DMS79 (cell line): ENCODE measurements at regions not wholly inside any gene's neighbourhood (a gene's known extent, or its start where the extent isn't known, plus 50 kb on each side); places are given as distances from the start of the nearest gene placed in this dataset.
"Not testable (repeated sequence)": the region's sequence is repeated elsewhere in the genome, so short reads cannot be mapped to it uniquely, and the experiment has no call there.

ENCODE experiments used
- DNase-seq: peaks from one replicate; lab custom pipeline; 2025; lab: John Stamatoyannopoulos, UW

DNA sequence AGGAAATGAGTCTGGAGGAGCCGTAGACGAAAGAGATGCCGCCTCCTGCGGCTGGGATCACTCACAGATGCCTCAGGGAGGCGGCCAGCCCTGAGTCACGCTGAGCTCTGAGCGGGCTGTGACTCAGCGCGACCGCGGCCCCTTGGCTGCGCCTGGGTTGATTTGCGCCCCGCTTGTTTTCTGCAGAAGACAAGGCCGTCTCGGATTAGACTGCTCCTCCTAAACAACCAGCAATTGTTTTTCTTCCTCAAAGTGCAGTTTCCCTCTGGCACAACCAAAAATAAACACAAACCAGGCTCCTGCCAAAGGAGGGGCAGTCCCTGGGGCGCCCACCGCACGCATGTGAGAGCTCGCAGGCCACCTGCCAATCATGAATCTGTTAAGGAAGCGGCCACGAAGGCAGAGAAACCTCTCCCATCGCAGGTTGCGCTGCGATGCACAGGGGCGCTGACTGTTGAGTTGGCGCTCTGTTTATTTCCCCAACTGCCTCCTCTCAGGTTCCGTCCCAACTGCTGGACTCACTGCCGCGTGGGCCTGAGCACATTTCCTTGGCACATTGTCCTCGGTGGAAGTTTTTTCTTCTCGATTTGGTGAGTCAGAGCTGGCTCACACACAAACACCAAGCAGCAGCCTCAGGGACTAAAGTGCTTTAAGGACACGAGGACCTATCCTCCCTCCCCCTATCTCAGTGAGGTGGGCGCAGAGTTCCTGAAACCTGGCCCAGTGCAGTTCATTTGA is 85.2 kb upstream of the NDUFV2 start:
- no peak for DNase-seq

DNA sequence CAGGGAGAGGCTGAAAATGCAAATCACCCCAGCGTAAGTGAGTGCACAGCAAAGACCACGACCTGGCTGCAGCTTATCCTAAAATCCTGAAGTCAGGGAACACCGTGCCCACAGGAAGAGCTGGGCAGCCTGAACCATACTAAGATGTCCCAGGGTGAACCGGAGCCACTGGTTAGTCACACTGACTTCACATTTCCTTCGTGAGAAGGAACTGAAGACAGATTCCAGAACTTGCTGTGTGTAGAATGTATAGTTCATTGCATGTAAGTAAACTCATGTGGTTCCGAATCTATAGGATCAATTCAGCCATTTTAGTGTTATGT is 84.6 kb upstream of the NDUFV2 start:
- no peak for DNase-seq

DNA sequence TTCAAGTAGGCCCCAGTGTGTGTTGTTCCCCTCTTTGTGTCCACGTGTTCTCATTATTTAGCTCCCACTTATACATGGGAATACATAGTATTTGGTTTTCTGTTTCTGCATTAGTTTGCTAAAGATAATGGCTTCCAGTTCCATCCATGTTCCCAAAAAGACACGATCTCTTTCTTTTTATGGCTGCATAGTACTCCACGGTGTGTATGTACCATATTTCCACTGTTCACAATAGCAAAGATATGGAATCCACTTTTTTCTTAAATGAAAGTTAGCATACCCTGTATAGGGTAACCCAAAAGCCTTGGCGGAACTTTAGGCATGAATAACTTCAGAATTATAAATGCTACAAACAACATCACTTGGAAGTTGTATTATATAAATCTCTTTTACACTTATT is 83.4 kb upstream of the NDUFV2 start:
- no peak for DNase-seq

DNA sequence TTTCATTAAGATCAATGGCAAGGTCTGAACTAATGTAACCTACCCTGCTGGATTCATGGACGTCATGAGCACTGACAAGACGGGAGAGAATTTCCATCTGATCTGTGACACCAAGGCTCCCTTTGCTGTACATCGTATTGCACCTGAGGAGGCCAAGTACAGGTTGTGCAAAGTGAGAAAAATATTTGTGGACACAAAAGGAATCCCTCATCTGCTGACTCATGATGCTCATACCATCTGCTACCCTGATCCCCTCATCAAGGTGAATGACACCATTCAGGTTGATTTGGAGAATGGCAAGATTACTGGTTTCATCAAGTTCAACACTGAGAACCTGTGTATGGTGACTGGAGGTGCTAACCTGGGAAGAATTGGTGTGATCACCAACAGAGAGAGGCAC is 82.3 kb upstream of the NDUFV2 start:
- no peak for DNase-seq

DNA sequence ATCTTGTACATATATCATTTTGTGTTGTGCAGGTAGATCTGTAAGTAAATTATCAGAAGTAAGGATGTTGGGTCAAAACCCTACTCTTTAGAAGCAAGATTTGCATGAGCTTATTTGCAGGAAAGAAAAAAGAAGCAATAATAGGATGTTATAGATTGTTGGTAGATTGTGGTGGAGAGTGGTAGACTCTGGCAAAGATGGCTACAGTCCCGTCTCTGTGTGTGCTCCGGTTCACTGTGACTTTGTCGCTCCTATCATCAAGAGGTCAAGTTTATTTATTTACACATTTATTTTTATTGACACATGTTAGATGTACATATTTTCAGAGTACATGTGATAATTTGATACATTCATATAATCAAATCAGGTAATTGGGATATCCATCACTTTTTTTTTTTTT is 81.0 kb upstream of the NDUFV2 start:
- DNase-seq = no peak

DNA sequence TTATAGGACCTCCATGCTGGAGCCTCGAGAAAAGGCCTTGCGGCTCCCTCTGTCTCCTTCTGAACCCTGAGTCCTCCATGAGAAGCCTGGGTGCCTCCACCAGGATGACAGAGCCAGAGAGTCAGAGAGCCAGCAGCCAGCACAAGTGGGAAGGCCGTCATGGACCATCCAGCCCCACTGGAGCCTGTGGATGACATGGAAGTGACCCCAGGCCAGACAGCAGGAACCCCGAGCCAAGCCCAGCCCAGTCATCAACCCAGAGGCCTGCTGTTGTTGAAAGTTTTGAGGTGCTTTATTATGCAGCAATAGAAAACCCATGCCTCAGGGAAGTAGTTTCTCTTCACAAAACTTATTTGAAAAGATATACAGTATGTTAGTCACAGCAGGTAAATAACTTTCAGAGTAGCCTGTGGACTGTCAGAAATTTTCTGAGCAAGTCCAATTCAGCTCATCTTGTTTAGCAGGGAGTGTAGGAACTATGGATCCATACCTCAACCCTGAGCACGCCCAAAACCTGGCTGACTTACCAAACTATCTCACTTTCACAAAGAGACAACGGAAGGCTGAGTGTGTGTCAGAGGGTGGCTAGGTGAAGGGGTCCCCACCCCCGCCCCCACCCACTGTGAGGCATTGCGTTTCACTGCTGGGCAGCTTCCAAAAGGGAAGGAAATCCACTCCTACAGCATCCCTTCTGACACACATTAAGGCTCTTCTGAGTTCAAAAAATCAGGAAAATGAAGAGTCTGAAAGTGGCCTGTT is 79.9 kb upstream of the NDUFV2 start:
- DNase-seq = no peak

DNA sequence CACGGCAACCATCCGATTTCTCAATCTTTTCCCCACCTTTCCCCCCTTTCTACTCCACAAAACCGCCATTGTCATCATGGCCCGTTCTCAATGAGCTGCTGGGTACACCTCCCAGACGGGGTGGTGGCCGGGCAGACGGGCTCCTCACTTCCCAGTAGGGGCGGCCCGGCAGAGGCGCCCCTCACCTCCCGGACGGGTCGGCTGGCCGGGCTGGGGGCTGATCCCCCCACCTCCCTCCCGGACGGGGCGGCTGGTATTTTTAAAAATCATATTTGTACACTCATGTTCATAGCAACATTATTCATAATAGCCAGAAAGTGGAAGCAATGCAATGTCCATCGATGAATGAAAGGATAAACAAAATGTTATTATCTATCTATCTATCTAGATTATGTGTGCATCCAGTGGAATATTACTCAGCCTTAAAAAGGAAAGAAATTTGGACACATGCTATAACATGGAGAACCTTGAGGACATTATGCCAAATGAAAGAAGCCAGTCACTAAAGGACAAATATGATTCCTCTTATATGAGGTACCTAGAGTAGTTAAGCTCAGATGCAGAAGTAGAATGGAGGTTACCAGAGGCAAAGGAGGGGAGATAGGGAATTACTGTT is 78.4 kb upstream of the NDUFV2 start:
- not testable (repeated sequence) for DNase-seq

DNA sequence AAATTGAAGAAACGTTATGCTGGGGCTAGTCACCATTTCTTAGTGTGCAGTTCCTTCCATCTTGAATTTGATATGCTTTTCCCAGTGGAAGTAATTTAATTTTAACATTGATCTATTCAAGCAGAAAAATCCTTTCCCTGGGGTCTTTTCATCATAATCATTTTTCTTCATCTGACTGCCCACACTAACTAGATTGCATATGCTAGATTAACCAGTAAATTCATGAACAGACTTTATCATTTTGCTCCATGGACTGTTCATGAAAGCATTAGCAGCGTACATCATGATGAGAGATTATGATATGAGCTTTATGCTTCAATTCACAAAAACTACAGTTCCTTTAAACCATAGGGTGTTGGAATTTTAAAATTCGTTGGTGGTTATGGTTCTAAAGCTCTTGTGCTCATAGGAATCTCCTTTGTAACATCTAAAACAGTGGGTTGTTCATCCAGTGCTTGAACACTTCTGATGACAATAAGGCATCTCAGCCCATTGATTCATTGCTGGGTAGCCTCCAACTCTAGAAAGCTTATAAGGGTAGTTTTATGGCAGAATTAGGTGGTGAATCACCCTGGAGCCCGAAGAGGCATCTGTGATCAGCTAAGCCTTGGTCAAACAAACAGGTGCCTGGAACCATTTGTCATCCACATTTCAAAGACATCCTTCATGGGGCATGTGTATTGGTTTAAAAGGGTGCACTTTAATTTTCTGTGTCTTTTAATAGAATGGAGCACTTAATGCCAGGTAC is 77.2 kb upstream of the NDUFV2 start:
- DNase-seq = no peak

DNA sequence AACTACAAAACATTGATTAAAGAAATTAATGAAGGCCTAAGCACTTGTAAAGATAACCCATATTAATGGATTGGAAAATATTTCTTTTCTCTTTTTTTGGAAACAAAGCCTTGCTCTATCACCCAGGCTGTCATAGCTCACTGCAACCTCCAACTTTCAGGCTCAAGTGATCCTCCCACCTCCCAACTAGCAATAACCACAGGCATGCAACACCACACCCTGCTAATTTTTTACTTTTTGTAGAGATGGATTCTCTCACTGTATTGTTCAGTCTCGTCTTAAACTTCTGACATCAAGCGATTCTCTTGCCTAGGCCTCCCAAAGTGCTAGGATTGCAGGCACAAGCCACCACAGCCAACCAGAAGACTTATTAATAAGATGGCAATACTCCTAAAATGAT is 73.4 kb upstream of the NDUFV2 start:
- no peak for DNase-seq

DNA sequence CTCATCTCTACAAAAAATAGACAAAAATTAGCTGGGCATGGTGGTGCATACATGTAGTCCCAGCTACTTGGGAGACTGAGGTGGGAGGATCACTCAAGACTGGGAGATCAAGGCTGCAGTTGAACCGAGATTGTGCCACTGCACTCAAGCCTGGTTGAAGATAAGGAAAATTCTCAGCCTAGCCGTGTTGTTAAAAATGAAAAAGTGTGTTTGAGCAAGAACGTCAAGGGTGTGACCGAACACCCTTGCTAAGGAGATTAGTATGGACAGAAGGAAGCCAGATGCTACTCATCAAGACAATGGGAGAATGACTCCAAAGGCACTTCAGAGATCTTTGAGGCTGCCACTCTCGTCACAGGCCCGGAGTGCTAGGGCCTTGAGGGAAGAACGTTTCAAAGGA is 70.0 kb upstream of the NDUFV2 start:
- no peak for DNase-seq

DNA sequence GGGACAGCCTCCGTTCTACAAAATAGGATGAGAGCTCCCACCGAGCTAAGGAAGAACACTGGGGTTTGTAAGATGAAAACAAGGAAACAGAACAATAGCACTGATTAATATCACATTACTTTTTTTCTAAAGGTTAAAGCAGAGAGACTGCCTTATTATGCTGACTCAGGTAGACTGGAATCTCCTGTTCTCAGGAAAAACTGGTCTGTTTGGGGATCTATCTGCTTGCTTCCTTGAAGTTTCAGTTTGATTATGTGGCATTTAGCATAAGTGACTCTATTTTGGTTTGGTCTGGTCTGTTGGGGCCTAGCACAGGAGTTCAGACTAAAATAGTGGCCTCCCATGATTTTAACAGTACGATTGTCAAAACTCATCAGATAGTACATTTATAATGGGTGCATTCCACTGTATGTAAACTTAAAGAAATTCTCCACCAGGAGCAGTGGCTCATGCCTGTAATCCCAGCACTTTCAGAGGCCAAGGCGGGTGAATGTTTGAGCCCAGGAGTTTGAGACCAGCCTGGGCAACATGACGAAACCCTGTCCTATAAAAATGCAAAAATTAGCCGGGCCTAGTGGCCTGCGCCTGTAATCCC is 64.1 kb upstream of the NDUFV2 start:
- no peak for DNase-seq

DNA sequence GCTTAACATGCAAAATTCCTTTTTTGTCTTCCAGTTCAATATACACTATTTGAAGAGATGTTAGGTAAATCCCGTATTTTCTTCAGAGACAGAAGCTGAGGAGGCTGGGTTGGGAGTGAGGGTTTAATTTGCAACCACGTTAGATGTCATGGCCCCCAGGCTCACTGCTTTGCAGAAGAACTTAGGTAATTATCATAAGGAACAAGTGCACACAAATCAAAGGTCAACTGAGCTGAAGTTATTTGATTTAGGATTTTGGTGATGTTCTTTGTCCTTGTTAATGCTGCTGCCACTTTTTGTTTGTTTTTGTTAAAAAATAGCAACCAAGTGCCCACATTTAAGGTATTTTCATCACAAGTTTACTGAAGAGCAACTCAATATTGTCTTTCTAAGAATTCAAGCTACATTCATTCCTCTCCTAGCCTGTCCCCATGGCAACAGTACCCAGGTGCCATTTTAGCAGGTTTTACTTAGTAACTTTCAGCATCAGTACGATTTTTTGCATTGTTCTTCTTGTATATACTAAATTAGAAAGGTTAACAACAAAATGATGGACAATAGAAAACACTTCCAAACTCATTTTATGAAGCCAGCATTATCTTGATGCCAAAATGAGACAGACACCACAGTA is 62.9 kb upstream of the NDUFV2 start:
- DNase-seq = no peak

DNA sequence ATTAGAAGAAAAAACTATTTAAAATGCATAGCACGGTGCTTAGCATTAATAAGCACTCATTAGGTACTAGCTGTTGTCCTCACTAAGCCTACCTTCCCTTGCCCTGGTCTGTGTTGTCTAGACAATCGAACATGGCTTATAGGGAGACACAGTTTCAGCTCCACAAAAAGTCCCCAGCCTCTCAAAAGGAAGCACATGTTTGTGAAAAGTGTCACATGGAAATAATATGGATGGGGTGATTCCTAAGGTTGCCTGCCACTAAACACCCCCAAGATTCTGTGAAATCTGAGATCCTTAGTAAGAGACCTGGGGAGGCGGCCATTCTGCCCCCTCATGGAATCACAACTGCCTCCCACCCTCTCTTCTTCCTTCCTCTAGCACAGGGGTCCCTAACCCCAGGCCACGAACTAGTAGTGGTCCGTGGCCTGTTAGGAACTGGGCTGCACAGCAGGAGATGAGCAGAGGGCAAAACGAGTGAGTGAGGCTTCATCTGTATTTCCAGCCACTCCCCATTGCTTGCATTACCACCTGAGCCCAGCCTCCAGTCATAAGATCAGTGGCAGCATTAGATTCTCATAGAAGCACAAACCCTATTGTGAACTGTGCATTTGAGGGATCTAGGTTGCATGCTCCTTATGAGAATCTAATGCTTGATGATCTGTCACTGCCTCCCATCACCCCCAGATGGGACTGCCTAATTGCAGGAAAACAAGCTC is 59.6 kb upstream of the NDUFV2 start:
- no peak for DNase-seq

DNA sequence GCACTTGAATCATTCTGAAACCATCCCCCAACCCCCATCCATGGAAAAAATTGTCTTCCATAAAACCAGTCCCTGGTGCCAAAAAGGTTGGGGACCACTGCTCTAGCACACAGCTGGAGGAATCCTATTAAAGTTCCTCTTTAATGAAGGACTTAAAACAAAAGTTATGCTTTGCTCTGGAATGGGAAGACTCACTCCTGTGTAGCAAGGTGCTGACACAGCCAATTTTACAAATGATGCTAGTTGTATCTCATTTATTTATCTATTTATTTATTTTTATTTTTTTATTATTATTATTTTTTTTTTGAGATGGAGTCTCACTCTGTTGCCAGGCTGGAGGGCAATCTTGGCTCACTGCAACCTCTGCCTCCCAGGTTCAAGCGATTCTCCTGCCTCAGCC is 58.9 kb upstream of the NDUFV2 start:
- DNase-seq = no peak

DNA sequence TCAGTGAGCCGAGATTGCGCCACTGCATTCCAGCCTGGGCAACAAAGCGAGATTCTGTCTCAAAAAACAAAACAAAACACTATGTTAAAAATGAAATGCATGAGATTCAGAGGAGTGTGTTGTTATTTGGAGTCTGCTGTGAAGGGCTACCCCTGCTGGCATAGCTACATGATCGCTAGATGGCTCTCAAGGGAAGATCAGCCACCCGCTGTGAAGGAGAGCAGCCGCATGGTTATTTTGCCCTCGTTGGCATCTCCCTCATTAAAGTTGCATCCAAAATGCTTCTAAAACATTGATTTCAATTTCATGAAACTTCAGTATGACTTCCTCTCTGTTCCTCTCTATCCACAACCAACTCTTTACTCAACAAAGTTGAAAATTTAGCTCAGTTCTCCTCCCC is 54.8 kb upstream of the NDUFV2 start:
- no peak for DNase-seq

DNA sequence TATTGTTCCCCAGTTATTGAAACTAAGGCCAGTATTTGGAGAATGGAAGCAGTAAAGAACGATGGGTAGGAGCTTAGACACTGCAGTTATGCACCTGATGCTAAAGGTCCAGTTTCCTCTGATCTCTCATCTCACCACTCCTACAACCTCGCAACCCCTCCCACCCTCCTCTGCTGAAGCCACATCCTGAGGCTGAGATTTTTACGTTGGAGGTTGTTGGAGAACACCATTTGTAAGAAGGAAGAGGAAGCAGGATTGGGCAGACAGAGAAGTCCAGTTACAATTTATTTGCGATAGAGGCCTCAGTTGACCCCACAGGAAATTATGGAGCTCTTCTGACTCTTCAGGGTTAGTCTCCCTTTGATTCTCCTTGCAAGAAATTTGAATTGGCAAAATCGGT is 54.3 kb upstream of the NDUFV2 start:
- no peak for DNase-seq

DNA sequence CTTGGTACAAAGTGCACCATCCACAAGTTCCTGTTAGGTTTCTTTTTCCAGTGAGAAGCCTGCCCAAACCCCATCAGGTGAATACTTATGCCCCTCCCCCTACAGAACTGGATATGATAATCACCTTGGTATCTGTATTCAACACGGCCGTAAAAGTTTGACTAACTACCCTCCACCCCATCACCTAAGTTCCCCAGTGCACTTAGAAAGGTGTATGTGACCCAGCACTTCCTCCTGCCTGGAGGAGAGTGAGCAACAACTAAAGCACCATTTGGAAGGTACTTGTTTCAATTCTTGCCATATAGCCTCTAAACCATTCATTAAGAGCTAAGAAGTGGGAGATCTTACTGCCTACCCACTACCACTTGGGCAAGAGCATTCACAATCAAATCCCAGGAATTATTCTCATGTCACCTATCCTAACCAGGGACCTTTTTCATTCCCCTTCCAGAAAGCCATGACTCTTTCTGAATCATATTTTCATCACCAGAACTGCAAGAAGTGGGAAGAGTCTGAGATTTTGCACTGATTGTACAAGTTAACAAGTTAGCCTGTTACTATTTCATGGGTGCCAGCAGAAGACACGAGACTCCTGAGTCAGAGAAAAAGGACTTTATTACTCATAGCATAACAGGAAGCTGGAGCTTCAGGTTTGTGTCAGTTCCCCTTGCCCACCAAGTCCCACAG is 53.5 kb upstream of the NDUFV2 start:
- DNase-seq = no peak

DNA sequence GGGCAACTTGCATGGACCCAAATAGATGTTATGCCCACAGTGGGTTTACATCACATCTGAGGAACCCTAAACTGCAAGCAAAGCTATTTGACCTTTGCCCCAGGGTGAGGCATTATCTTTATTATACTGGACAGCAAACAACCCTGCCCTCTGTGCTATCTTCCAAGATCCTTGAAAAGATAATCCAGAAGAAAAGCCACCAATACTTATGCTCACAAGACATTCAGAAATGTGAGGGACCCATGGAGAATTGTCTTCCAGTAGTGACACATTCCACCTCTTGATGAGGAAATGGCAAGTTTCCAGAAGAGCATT is 53.0 kb upstream of the NDUFV2 start:
- DNase-seq = no peak

DNA sequence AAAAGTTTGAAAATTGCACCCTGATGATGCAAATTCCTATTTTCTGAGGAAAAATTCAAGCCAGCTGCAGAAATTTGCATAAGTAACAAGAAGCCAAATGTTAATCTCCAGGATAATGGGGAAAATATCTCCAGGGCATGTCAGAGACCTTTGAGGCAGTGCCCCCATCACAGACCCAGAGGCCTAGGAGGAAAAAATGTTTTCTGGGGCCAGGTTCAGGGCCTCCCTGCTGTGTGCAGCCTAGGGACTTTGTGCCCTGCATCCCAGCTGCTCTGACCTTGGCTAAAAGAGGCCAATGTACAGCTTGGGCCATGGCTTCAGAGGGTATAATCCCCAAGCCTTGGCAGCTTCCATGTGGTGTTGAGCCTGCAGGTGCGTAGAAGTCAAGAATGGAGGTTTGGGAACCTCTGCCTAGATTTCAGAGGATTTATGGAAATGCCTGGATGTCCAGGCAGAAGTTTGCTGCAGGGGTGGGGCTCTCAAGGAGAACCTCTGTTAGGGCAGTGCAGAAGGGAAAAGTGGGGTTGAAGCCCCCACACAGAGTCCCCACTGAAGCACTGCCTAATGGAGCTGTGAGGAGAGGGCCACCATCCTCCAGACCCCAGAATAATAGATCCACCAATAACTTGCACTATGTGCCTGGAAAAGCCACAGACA is 51.7 kb upstream of the NDUFV2 start:
- DNase-seq = not testable (repeated sequence)
